ENCODE measurements at regions not wholly inside any gene's neighbourhood (a gene's known extent, or its start where the extent isn't known, plus 50 kb on each side); places are given as distances from the start of the nearest gene placed in this dataset.

- Histone ChIP-seq H3K36me3 (replicated peaks in 1 of 2) (no peaks in the 10 kb centered on the region), H3K9me3 (replicated peaks in 1 of 3) (no peaks in the 10 kb centered on the region), H3K27me3 (peaks cover 14% of the 10 kb centered on the region), H3K4me1 (replicated peaks in 1 of 2) (no peaks in the 10 kb centered on the region), H3K27ac (no peak overlapping the region), H3K4me3 (no peak overlapping the region)
- intact Hi-C loops (cut with DNase I): no loop called here
- no peak for DNase-seq
- 54 to 86% (median 69%) methylated on average over 2 of the region's 2 CpGs for WGBS, 4 donors
- no peak for TF ChIP-seq POLR2A (IDR thresholded peaks at IDR 0.05)
- no peak for TF ChIP-seq CTCF (IDR thresholded peaks at IDR 0.05)
These were observed 60.8 kb upstream of the ARHGAP36 start for GRCh38 chrX:130997314-130997713.

GRCh38 chrX:130999360-130999759 is 58.8 kb upstream of the ARHGAP36 start:
- Histone ChIP-seq H3K36me3 (replicated peaks in 1 of 2) (no peaks in the 10 kb centered on the region), H3K9me3 (replicated peaks in 1 of 3) (no peaks in the 10 kb centered on the region), H3K27me3 (peaks cover 8% of the 10 kb centered on the region), H3K27ac (no peak overlapping the region), H3K4me1 (replicated peaks in 1 of 2) (no peaks in the 10 kb centered on the region), H3K4me3 (no peak overlapping the region)
- no peak for TF ChIP-seq POLR2A (IDR thresholded peaks at IDR 0.05)
- no peak for TF ChIP-seq CTCF (IDR thresholded peaks at IDR 0.05)
- DNase-seq: no peak
- intact Hi-C loops (cut with DNase I): no loop called here
- 17 to 86% (median 78%) methylated on average over 1 of the region's 1 CpG; no CpG with 5 or more reads in 1 of the 4 donors for WGBS, 4 donors
